Activated naive CD4-positive, alpha-beta T cell treated with anti-CD3 and anti-CD28 coated beads for 36 hours (primary cell): ENCODE measurements at regions not wholly inside any gene's neighbourhood (a gene's known extent, or its start where the extent isn't known, plus 50 kb on each side); places are given as distances from the start of the nearest gene placed in this dataset.
"Not testable (repeated sequence)": the region's sequence is repeated elsewhere in the genome, so short reads cannot be mapped to it uniquely, and the experiment has no call there.

Source experiments
- CTCF ChIA-PET: fragments of 350-600 bp; sonication (Branson Sonifier 250); formaldehyde crosslinking; loops from one replicate; lab custom pipeline; 2021; ENCODE audit warnings: antibody characterized with exemption; lab: Charles Lee
- DNase-seq: peaks from one replicate; pipeline ENCODE4 v3.0.0-alpha.2; 2020
- H3K27ac Mint-ChIP-seq: one replicate; pipeline ENCODE4 v1.8.0; 2021; ENCODE audit warnings: mild to moderate bottlenecking, mixed read lengths
- H3K27me3 Mint-ChIP-seq: one replicate; pipeline ENCODE4 v1.8.0; 2021; ENCODE audit warnings: low read depth, mixed read lengths
- H3K36me3 Mint-ChIP-seq: one replicate; pipeline ENCODE4 v1.8.0; 2021; ENCODE audit warnings: low read depth, mixed read lengths
- H3K4me1 Mint-ChIP-seq: one replicate; pipeline ENCODE4 v1.8.0; 2021; ENCODE audit warnings: low read depth, mixed read lengths
- H3K4me3 Mint-ChIP-seq: one replicate; pipeline ENCODE4 v1.8.0; 2021; ENCODE audit warnings: mild to moderate bottlenecking, moderate library complexity, mixed read lengths
- H3K9me3 Mint-ChIP-seq: one replicate; pipeline ENCODE4 v1.8.0; 2021; ENCODE audit warnings: mixed read lengths
- intact Hi-C: fragments of 100-400 bp; cut with micrococcal nuclease; formaldehyde crosslinking; loops from one replicate; pipeline ENCODE4 v1.15.1; 2023

DNA sequence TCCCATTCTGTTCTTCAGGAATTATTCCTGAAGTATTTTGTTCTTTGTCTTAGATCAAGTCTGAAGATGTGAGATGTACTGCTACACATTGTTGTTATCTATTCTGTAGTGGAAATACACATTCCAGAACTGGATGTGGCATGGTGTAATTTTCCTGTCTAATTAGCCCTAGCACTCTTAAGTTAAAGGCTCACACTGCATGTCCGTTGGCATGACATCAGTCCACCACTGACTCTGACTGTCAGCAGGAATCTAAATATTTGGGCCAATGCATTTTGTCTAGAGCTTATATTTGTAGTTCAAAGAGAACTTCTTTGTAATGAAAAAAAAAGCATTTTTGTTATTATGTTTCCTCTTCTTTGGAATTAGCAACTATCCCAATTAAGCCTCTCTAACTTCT is 201.0 kb downstream of the S1PR1 start:
- CTCF ChIA-PET: interaction anchor here (0.7 to 2.7 kb wide), 5 partner anchors 11 to 516 kb away, joined by 3 to 14 read pairs (median 4); no protein-coding TSS in a partner anchor
- Mint-ChIP-seq H3K4me3 (no peak overlapping the region), H3K27ac (no peak overlapping the region), H3K9me3 (no peaks in the 10 kb centered on the region), H3K27me3 (no peaks in the 10 kb centered on the region), H3K4me1 (no peaks in the 10 kb centered on the region), H3K36me3 (no peaks in the 10 kb centered on the region)
- DNase-seq: no peak
- intact Hi-C loops: loop anchor here (1.0 kb wide), 1 partner anchor 128 kb away; no protein-coding TSS in a partner anchor

DNA sequence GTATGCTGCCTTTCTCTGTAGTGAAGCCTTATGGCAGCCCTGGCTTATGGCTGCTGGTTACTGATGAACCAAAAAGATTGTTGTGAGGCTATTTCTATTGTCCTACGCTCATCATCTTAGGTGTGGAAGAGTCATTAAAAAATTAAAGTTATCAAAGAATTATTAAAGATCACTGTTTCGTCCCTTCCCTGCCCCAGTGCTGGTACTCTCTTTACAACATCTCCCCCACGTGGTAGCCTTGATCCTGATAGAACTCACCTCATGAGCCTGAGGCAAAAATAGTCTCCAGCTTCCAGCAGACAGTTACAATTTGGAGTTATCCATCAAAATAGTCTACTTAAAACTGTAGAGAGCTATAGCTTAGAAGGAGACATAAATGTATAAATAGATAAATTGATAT is 201.5 kb downstream of the S1PR1 start:
- intact Hi-C loops: loop anchor here (1.0 kb wide), 1 partner anchor 129 kb away; no protein-coding TSS in a partner anchor
- Mint-ChIP-seq H3K27ac (no peak overlapping the region), H3K4me1 (no peaks in the 10 kb centered on the region), H3K36me3 (no peaks in the 10 kb centered on the region), H3K27me3 (no peaks in the 10 kb centered on the region), H3K9me3 (no peaks in the 10 kb centered on the region), H3K4me3 (no peak overlapping the region)
- CTCF ChIA-PET: interaction anchor here (0.7 to 2.7 kb wide), 6 partner anchors 12 to 517 kb away, joined by 3 to 14 read pairs (median 4); no protein-coding TSS in a partner anchor
- peak; percentile 20 for DNase-seq

DNA sequence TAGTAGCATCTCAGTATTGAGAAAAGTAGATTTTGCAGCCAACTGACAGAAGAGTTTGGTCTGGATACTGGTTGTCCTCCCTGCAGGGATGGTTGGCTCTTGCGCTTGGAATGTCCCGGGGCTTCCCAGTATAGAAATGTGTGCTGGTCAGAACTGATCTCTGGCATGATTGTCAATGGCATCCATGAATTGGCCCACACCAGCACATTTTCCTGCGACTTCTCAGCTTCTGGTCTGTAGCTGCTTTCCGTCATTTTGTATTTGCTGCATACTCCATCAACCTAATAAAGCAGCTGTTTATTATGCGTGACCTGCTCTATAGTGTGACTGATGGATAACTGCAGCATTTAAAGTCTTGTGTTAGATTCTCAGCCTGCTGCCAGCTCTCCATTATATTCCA is 203.7 kb downstream of the S1PR1 start:
- no peak for DNase-seq
- intact Hi-C loops: no loop called here
- no peaks in the 10 kb centered on the region for H3K36me3 Mint-ChIP-seq
- no peaks in the 10 kb centered on the region for H3K4me1 Mint-ChIP-seq
- no peak overlapping the region for H3K4me3 Mint-ChIP-seq
- no peaks in the 10 kb centered on the region for H3K27me3 Mint-ChIP-seq
- no peak overlapping the region for H3K27ac Mint-ChIP-seq
- no peaks in the 10 kb centered on the region for H3K9me3 Mint-ChIP-seq
- CTCF ChIA-PET: interaction anchor here (1.3 to 2.7 kb wide), 2 partner anchors 131 kb away, joined by 5 to 14 read pairs; no protein-coding TSS in a partner anchor

DNA sequence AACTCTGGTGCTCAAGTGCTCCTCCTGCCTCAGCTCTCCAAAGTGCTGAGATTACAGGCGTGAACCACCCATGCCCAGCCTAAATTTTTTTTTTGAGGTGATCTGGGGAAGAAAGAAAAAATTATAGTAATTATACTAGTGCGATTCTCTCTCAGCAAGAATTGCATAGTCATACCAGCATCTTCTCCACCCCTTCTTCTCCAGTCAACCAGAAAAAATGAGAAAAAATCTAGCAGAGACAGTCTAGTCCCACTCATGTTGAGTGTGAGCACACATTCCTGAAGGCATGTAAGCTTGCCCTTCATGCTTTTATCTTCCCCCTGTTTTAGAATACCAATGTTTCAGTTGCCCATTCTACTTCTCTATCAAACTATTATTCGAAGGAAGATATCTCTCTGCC is 207.6 kb downstream of the S1PR1 start:
- no peaks in the 10 kb centered on the region for H3K36me3 Mint-ChIP-seq
- peaks cover 3% of the 10 kb centered on the region for H3K27me3 Mint-ChIP-seq
- no peak overlapping the region for H3K4me3 Mint-ChIP-seq
- CTCF ChIA-PET: interaction anchor here (0.9 kb wide), 1 partner anchor 85 kb away, joined by 3 read pairs; no protein-coding TSS in a partner anchor
- no peak overlapping the region for H3K27ac Mint-ChIP-seq
- intact Hi-C loops: no loop called here
- peaks cover 3% of the 10 kb centered on the region for H3K4me1 Mint-ChIP-seq
- H3K9me3 Mint-ChIP-seq: no peaks in the 10 kb centered on the region
- no peak for DNase-seq

DNA sequence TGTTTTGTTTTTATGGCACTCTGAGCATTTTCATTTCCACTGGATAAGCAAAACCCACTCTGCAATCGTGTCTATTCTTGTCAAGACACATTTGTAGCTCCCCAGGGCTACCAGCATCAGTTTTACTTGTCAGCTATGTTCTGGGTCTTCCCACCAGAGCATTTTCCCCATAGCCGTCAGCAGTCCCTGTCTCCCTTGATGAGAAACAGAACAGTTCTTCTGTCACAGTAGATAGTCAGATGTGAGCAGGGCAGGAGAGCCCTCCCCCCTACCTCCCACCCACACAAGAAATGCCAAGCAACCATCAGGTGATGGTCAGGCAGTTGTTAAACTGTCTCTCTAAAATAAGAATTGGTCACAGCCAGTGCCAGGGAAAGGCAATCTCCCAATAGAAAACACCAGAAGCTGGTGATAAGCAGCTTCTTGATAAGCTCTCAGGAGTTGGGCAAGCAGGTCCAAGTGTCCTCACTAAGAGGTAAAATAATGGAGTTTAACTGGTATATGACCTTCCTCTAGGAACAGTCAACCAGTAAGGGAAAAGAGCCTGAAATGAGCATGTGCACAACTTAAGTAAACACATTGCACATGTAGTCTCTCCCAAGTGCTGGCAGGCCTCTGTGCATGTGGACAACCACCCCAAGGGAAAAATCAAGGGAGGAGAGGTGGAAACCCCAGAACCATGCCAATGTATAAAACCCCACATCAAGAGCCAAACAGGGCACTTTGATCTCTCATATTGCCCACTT is 208.2 kb downstream of the S1PR1 start:
- CTCF ChIA-PET: no interaction called here
- Mint-ChIP-seq H3K27ac (no peak overlapping the region), H3K27me3 (peaks cover 3% of the 10 kb centered on the region)

DNA sequence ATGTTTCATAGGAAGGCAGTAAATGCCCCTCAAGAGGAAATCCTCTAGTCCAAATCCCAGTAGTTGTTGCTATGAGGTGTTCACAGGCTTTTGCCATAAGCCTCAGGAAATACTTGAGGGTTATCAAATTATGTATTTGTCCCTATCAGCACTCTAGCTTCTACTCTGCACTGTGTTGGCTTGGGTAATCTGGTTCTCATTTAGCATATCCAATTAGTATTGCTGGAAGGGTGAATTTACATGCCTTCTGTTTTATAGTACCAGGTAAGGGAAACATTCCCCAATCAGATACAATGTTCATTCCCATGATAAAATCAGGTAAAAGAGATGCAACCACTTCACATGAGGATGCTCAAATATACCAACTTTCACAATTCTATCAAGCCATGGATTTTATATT is 211.2 kb downstream of the S1PR1 start:
- CTCF ChIA-PET: no interaction called here
- intact Hi-C loops: no loop called here
- H3K27me3 Mint-ChIP-seq: peaks cover 3% of the 10 kb centered on the region

More for the DNA sequence above, 208.2 kb downstream of the S1PR1 start:
- intact Hi-C loops: no loop called here
- Mint-ChIP-seq H3K4me1 (peaks cover 3% of the 10 kb centered on the region), H3K9me3 (no peaks in the 10 kb centered on the region), H3K4me3 (no peak overlapping the region), H3K36me3 (no peaks in the 10 kb centered on the region)
- no peak for DNase-seq

DNA sequence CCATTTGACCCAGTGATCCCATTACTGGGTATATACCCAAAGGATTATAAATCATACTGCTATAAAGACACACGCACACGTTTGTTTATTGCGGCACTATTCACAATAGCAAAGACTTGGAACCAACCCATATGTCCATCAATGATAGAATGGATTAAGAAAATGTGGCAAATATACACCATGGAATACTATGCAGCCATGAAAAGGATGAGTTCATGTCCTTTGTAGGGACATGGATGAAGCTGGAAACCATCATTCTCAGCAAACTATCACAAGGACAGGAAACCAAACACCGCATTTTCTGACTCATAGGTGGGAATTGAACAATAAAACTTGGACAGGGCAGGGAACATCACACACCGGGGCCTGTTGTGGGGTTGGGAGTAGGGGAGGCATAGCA is 213.9 kb downstream of the S1PR1 start:
- H3K9me3 Mint-ChIP-seq, H3K36me3 Mint-ChIP-seq, H3K27me3 Mint-ChIP-seq, DNase-seq, H3K27ac Mint-ChIP-seq, H3K4me3 Mint-ChIP-seq: not testable (repeated sequence)
- peaks cover 40% of the 10 kb centered on the region for H3K4me1 Mint-ChIP-seq
- CTCF ChIA-PET: interaction anchor here (1.7 kb wide), 1 partner anchor 141 kb away, joined by 4 read pairs; no protein-coding TSS in a partner anchor
- intact Hi-C loops: loop anchor here (5.0 to 10.0 kb wide), 6 partner anchors 78 to 553 kb away; partner anchors contain the start of gene SLC30A7

More for the DNA sequence above, 211.2 kb downstream of the S1PR1 start:
- Mint-ChIP-seq H3K4me1 (peaks cover 26% of the 10 kb centered on the region), H3K9me3 (peaks cover 3% of the 10 kb centered on the region), H3K36me3 (no peaks in the 10 kb centered on the region), H3K4me3 (no peak overlapping the region), H3K27ac (no peak overlapping the region)
- DNase-seq: no peak

DNA sequence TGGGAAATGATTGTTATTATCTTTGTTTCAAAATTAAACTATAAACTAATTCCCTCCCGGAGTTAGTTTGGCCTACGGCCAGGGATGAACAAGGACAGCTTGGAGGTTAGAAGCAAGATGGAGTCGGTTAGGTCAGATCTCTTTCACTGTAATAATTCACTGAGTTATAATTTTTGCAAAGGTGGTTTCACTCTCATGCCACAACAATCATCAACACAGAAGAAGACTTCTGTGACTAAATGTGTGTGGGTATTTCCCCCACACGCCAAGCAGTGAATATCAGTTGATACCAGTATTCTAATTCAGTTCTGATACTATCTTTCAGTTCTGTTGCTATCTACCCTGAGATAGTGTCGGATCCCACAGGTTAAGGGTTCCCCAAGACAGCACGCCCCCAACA is 215.1 kb downstream of the S1PR1 start:
- H3K27me3 Mint-ChIP-seq: peaks cover 3% of the 10 kb centered on the region

DNA sequence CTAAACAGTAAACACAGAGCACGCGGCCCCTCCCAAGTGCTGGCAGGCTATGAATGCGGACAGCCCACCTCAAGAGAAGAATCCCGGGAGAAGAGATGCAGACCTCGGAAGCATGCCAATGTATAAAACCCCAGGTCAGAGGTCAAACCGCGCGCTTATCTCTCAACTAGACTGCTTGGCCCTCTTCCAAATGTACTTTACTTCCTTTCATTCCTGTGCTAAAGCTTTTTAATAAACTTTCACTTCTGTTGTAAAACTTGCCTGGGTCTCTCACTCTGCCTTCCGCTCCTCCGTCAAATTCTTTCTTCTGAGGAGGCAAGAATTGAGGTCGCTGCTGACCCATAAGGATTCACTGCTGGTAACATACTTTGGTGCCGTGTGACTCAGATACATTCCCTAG is 216.0 kb downstream of the S1PR1 start:
- H3K27ac Mint-ChIP-seq: no peak overlapping the region
- intact Hi-C loops: loop anchor here (5.0 to 10.0 kb wide), 6 partner anchors 81 to 556 kb away; partner anchors contain the start of gene SLC30A7
- no peak overlapping the region for H3K4me3 Mint-ChIP-seq
- peaks cover 3% of the 10 kb centered on the region for H3K9me3 Mint-ChIP-seq
- peaks cover 40% of the 10 kb centered on the region for H3K4me1 Mint-ChIP-seq
- no peak for DNase-seq
- no peaks in the 10 kb centered on the region for H3K36me3 Mint-ChIP-seq
- no peaks in the 10 kb centered on the region for H3K27me3 Mint-ChIP-seq
- CTCF ChIA-PET: interaction anchor here (0.9 to 2.8 kb wide), 3 partner anchors 22 to 95 kb away, joined by 3 to 9 read pairs (median 5); no protein-coding TSS in a partner anchor

More for the DNA sequence above, 215.1 kb downstream of the S1PR1 start:
- intact Hi-C loops: loop anchor here (5.0 to 10.0 kb wide), 6 partner anchors 80 to 555 kb away; partner anchors contain the start of gene SLC30A7
- H3K27ac Mint-ChIP-seq: no peak overlapping the region
- peaks cover 3% of the 10 kb centered on the region for H3K9me3 Mint-ChIP-seq
- peak; percentile 48 for DNase-seq
- no peak overlapping the region for H3K4me3 Mint-ChIP-seq
- CTCF ChIA-PET: interaction anchor here (1.7 kb wide), 1 partner anchor 142 kb away, joined by 4 read pairs; no protein-coding TSS in a partner anchor
- peaks cover 40% of the 10 kb centered on the region for H3K4me1 Mint-ChIP-seq
- H3K36me3 Mint-ChIP-seq: no peaks in the 10 kb centered on the region

DNA sequence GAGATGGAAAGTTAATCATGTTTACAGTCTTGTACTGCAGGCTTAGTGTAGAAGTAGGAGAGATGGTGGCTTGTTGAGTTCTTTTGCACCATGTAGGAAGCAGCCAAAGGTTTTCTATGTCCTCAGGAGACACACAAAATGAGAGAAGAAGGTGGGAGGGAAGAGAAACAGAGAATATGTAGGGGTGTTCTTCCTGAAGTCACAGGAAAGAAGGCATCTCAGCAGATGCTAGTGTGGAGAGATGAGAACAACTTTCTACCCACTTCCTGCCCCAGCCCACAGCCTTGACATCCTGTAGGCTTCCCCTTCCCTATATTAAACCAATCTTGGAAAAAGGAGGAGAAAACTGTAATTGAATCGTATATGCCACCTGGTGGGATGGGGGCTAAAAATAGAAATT is 217.0 kb downstream of the S1PR1 start:
- CTCF ChIA-PET: interaction anchor here (0.6 to 2.8 kb wide), 5 partner anchors 21 to 144 kb away, joined by 3 to 11 read pairs (median 5); no protein-coding TSS in a partner anchor
- peak; percentile 22 for DNase-seq
- H3K4me1 Mint-ChIP-seq: peaks cover 37% of the 10 kb centered on the region
- no peak overlapping the region for H3K4me3 Mint-ChIP-seq
- intact Hi-C loops: loop anchor here (5.0 to 10.0 kb wide), 6 partner anchors 82 to 557 kb away; partner anchors contain the start of gene SLC30A7
- peaks cover 3% of the 10 kb centered on the region for H3K9me3 Mint-ChIP-seq
- no peaks in the 10 kb centered on the region for H3K36me3 Mint-ChIP-seq
- no peaks in the 10 kb centered on the region for H3K27me3 Mint-ChIP-seq
- no peak overlapping the region for H3K27ac Mint-ChIP-seq

DNA sequence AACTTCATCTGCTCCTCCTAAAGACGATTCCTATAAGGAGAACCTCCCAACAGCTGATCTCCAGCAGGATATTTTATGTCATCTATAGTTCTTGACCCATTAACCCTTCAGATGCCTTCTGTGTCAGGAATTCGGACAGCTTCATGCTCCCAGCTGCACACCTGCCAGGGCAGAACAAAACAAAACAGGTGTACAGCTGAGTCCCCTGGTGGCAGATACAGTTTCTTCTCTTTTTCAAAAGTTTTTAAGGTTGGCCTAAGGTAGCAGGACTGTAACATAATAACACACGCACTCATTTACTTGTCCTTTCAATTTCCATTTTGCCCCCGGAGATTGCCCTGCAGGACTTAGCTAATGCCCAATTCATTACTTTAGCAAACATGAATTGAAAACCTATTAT is 218.3 kb downstream of the S1PR1 start:
- CTCF ChIA-PET: interaction anchor here (0.9 to 2.8 kb wide), 4 partner anchors 20 to 146 kb away, joined by 3 to 11 read pairs (median 6); no protein-coding TSS in a partner anchor
- DNase-seq: no peak
- Mint-ChIP-seq H3K9me3 (peaks cover 3% of the 10 kb centered on the region), H3K4me1 (peaks cover 37% of the 10 kb centered on the region), H3K27ac (no peak overlapping the region), H3K27me3 (no peaks in the 10 kb centered on the region), H3K4me3 (no peak overlapping the region), H3K36me3 (no peaks in the 10 kb centered on the region)
- intact Hi-C loops: loop anchor here (10.0 kb wide), 2 partner anchors 330 to 450 kb away; no protein-coding TSS in a partner anchor

DNA sequence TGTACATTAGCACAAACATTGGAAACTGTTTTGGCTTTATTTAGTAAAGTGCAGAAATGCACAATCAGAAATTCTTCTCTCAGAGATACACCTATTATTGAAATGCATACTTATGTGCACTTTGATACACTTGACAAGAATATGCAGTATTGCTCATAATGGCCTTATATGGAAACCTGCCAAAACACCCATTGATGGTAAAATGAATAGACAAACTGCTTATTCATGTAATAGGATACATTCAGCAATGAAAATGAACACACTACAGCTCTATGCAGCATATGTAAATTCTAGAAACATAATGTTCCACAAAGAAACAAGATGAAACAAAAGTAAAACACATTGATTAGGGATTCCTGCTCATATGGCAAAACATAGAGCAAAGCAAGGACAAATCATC is 223.9 kb downstream of the S1PR1 start:
- Mint-ChIP-seq H3K9me3 (peaks cover 8% of the 10 kb centered on the region), H3K4me1 (no peaks in the 10 kb centered on the region), H3K36me3 (no peaks in the 10 kb centered on the region), H3K27ac (no peak overlapping the region), H3K27me3 (peaks cover 3% of the 10 kb centered on the region), H3K4me3 (no peak overlapping the region)
- intact Hi-C loops: no loop called here
- DNase-seq: no peak
- CTCF ChIA-PET: no interaction called here
